Prostate gland (tissue), 2 donors: ENCODE measurements at regions not wholly inside any gene's neighbourhood (a gene's known extent, or its start where the extent isn't known, plus 50 kb on each side); places are given as distances from the start of the nearest gene placed in this dataset.

Experiments
- POLR2A ChIP-seq: fragments of 450-650 bp; IDR thresholded peaks from one replicate; pipeline ENCODE4 v1.6.1; 2016; ENCODE audit warnings: antibody characterized with exemption, mild to moderate bottlenecking
- TF ChIP-seq, protein P1 (sequence below), 4 experiments: fragments of 200-600 bp in 2 of 4; fragments of 450-650 bp in 2 of 4; sonication (generic) in 2 of 4; IDR thresholded peaks; 1 replicate in 3 of 4; 2 replicates in 1 of 4; pipeline ENCODE4 v1.5.1; 2016 to 2019; ENCODE audit warnings: antibody characterized with exemption in 4 of 4, mild to moderate bottlenecking in 2 of 4, moderate library complexity in 2 of 4

DNA sequence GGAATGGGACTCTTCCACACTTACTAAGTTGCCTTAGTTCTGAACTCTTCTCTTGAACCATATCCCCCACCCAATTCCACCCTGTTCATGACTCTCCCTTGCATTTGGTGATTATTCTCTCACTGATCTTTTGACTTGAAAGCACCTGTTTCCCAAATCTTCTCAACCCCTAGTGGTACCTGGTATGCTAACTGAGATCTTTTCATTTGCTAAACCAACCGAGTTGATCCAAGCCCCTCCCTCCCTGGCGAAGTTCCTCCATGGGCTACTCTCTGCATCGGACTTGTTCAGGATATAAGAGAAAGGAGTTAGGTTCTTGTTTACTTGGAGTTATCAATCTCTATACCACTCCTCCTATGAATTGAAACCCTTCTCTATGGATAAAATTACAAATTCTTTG lies 593.5 kb downstream of the BCL11A start:
- TF ChIP-seq, protein P1, sequence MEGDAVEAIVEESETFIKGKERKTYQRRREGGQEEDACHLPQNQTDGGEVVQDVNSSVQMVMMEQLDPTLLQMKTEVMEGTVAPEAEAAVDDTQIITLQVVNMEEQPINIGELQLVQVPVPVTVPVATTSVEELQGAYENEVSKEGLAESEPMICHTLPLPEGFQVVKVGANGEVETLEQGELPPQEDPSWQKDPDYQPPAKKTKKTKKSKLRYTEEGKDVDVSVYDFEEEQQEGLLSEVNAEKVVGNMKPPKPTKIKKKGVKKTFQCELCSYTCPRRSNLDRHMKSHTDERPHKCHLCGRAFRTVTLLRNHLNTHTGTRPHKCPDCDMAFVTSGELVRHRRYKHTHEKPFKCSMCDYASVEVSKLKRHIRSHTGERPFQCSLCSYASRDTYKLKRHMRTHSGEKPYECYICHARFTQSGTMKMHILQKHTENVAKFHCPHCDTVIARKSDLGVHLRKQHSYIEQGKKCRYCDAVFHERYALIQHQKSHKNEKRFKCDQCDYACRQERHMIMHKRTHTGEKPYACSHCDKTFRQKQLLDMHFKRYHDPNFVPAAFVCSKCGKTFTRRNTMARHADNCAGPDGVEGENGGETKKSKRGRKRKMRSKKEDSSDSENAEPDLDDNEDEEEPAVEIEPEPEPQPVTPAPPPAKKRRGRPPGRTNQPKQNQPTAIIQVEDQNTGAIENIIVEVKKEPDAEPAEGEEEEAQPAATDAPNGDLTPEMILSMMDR (IDR thresholded peaks at IDR 0.05): no peak
- no peak for TF ChIP-seq POLR2A
